OCI-LY7 (cell line): ENCODE measurements at regions not wholly inside any gene's neighbourhood (a gene's known extent, or its start where the extent isn't known, plus 50 kb on each side); places are given as distances from the start of the nearest gene placed in this dataset.

Source experiments
- BruUV-seq: library from RNA; stranded (reverse); fragments of 400-500 nt; replicated peaks from 2 replicates; lab custom pipeline; 2021; lab: Mats Ljungman, UMichigan
- CTCF ChIA-PET: fragments of 300-600 bp; sonication (Branson Sonifier 250); formaldehyde crosslinking; loops from one replicate; lab custom pipeline; 2022; ENCODE audit warnings: antibody characterized with exemption; ENCODE audit not compliant: unreplicated experiment; lab: Charles Lee
- POLR2A ChIA-PET: fragments of 300-600 bp; sonication (Branson Sonifier 250); formaldehyde crosslinking; loops from one replicate; lab custom pipeline; 2022; ENCODE audit warnings: antibody characterized with exemption; lab: Charles Lee
- DNase-seq: peaks from one replicate; pipeline ENCODE4 v3.0.0-alpha.2; 2015; ENCODE audit warnings: low spot score
- H2AFZ ChIP-seq: fragments of 200-600 bp; sonication (generic), shearing (Covaris generic); 2 replicates; pipeline ENCODE4 v1.6.1; 2014; ENCODE audit warnings: mild to moderate bottlenecking, antibody characterized with exemption, low read length, moderate library complexity
- H3K27ac ChIP-seq: fragments of 200-600 bp; sonication (generic); 2 replicates; pipeline ENCODE4 v1.5.1; 2014; ENCODE audit warnings: mixed run types, low read depth, mild to moderate bottlenecking, moderate library complexity, low read length, inconsistent platforms; ENCODE audit not compliant: poor library complexity, severe bottlenecking
- H3K36me3 ChIP-seq: fragments of 200-600 bp; sonication (generic); 2 replicates; pipeline ENCODE4 v1.6.1; 2014; ENCODE audit warnings: mild to moderate bottlenecking, antibody characterized with exemption, low read length, moderate library complexity, mixed read lengths; ENCODE audit not compliant: insufficient read depth
- H3K4me1 ChIP-seq: fragments of 200-600 bp; sonication (generic); 2 replicates; pipeline ENCODE4 v1.5.1; 2014; ENCODE audit warnings: mild to moderate bottlenecking, low read length; ENCODE audit not compliant: insufficient read depth, poor library complexity, severe bottlenecking
- H3K4me2 ChIP-seq: fragments of 200-600 bp; sonication (generic); 2 replicates; pipeline ENCODE4 v1.6.1; 2014; ENCODE audit warnings: mild to moderate bottlenecking, low read length
- H3K4me3 ChIP-seq: fragments of 200-600 bp; sonication (generic); 2 replicates; pipeline ENCODE4 v1.5.1; 2014; ENCODE audit warnings: mild to moderate bottlenecking, low read depth, low read length; ENCODE audit not compliant: poor library complexity, severe bottlenecking
- H3K79me2 ChIP-seq: fragments of 200-600 bp; sonication (generic); 2 replicates; pipeline ENCODE4 v1.6.1; 2016; ENCODE audit warnings: low read depth, mild to moderate bottlenecking, low read length, moderate library complexity, mixed read lengths; ENCODE audit not compliant: insufficient read depth
- H3K9me2 ChIP-seq: fragments of 200-600 bp; sonication (generic); 2 replicates; pipeline ENCODE4 v1.6.1; 2016; ENCODE audit warnings: mild to moderate bottlenecking, low read length, mixed read lengths; ENCODE audit not compliant: insufficient read depth
- H3K9me3 ChIP-seq: fragments of 200-600 bp; sonication (generic); 2 replicates; pipeline ENCODE4 v1.6.1; 2014; ENCODE audit warnings: mild to moderate bottlenecking, mixed run types, low read length, mixed read lengths
- H4K20me1 ChIP-seq: fragments of 200-600 bp; sonication (generic); 2 replicates; pipeline ENCODE4 v1.6.1; 2014; ENCODE audit warnings: mild to moderate bottlenecking, antibody characterized with exemption, low read length, moderate library complexity, mixed read lengths; ENCODE audit not compliant: insufficient read depth
- CTCF ChIP-seq: fragments of 200-600 bp; sonication (generic); conservative IDR thresholded peaks from 2 replicates; pipeline ENCODE4 v1.5.1; 2014; ENCODE audit warnings: mild to moderate bottlenecking, antibody characterized with exemption, low read length, moderate library complexity, mixed read lengths
- EZH2phosphoT487 ChIP-seq: fragments of 200-600 bp; sonication (generic); IDR thresholded peaks from 2 replicates; pipeline ENCODE4 v1.6.1; 2018; ENCODE audit warnings: low read depth, borderline replicate concordance, mild to moderate bottlenecking, mixed run types, antibody characterized with exemption, low read length, moderate library complexity, mixed read lengths
- intact Hi-C: fragments of 100-400 bp; cut with micrococcal nuclease; formaldehyde crosslinking; loops from one replicate; pipeline ENCODE4 v1.10.0; 2022; ENCODE audit not compliant: unreplicated experiment

DNA sequence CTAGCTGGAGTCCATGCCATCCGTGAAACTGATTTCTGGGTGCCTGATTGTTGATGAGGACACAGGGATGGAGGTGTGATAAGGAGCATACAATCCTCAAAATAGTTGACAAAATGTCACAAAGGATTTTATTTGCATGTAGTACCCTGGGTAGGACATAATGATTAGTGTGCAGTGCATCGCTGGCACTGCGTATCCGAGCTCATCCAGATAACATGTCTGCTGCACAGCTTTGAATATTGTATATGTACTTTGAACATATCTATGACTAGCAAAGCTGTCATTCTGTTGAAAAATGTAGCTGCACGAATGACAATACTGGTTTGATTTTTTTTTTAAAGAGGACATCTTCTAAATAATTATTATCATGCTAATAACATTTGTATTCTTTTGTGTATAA is 529.7 kb upstream of the FANCL start:
- BruUV-seq, result no TSS peak
- intact Hi-C loops, result no loop called here
- no peaks in the 10 kb centered on the region for H4K20me1 ChIP-seq
- H3K4me2 ChIP-seq, result no peak overlapping the region
- no peak overlapping the region for H2AFZ ChIP-seq
- no peaks in the 10 kb centered on the region for H3K4me1 ChIP-seq
- H3K4me3 ChIP-seq, result no peak overlapping the region
- no peak overlapping the region for H3K27ac ChIP-seq
- ChIA-PET CTCF (no interaction called here), POLR2A (interaction anchor here (1.0 kb wide), 1 partner anchor 18 kb away, joined by 3 read pairs; no protein-coding TSS in a partner anchor)
- no peaks in the 10 kb centered on the region for H3K79me2 ChIP-seq
- DNase-seq, result no peak
- no peaks in the 10 kb centered on the region for H3K9me2 ChIP-seq
- no peaks in the 10 kb centered on the region for H3K36me3 ChIP-seq
- H3K9me3 ChIP-seq, result no peaks in the 10 kb centered on the region
- TF ChIP-seq CTCF, result no peak

- BruUV-seq, result no TSS peak
- Histone ChIP-seq H3K4me2 (no peak overlapping the region), H2AFZ (no peak overlapping the region), H4K20me1 (no peaks in the 10 kb centered on the region), H3K27ac (no peak overlapping the region), H3K79me2 (no peaks in the 10 kb centered on the region), H3K9me2 (no peaks in the 10 kb centered on the region), H3K36me3 (no peaks in the 10 kb centered on the region), H3K4me3 (no peak overlapping the region), H3K9me3 (no peaks in the 10 kb centered on the region), H3K4me1 (no peaks in the 10 kb centered on the region)
- CTCF ChIA-PET, result no interaction called here
- no peak for DNase-seq
- intact Hi-C loops, result no loop called here
- POLR2A ChIA-PET, result no interaction called here
- TF ChIP-seq CTCF (no peak), EZH2phosphoT487 (no peak)
These were observed 528.7 kb upstream of the FANCL start for GRCh38 chr2:58769864-58770234.

- Histone ChIP-seq H3K4me3 (no peak overlapping the region), H3K9me2 (no peaks in the 10 kb centered on the region), H3K79me2 (no peaks in the 10 kb centered on the region), H3K4me2 (no peak overlapping the region), H3K9me3 (no peaks in the 10 kb centered on the region), H4K20me1 (no peaks in the 10 kb centered on the region), H3K36me3 (no peaks in the 10 kb centered on the region), H2AFZ (no peak overlapping the region), H3K4me1 (no peaks in the 10 kb centered on the region), H3K27ac (no peak overlapping the region)
- ChIA-PET CTCF (no interaction called here), POLR2A (no interaction called here)
- intact Hi-C loops, result no loop called here
- no peak for DNase-seq
- no peak for TF ChIP-seq CTCF
- no peak for TF ChIP-seq EZH2phosphoT487
- BruUV-seq, result no TSS peak
These were observed 528.2 kb upstream of the FANCL start for GRCh38 chr2:58769111-58769863.
